Stomach (tissue), 4 donors: ENCODE measurements at regions not wholly inside any gene's neighbourhood (a gene's known extent, or its start where the extent isn't known, plus 50 kb on each side); places are given as distances from the start of the nearest gene placed in this dataset.

Experiments used
- EP300 ChIP-seq: sonication (generic); formaldehyde crosslinking; IDR thresholded peaks from one replicate; pipeline ENCODE4 v1.6.1; 2017; ENCODE audit warnings: antibody characterized with exemption
- POLR2A ChIP-seq, 4 donors: fragments of 450-650 bp; IDR thresholded peaks; one replicate each; pipeline ENCODE4 v1.6.1; 2016; ENCODE audit warnings: antibody characterized with exemption in 4 of 4, control low read depth in 2 of 4, mild to moderate bottlenecking in 1 of 4, moderate library complexity in 1 of 4
- POLR2AphosphoS5 ChIP-seq, 3 donors: sonication (generic); formaldehyde crosslinking; IDR thresholded peaks; one replicate each; pipeline ENCODE4 v1.6.1; 2016; ENCODE audit warnings: antibody characterized with exemption in 3 of 3
- TF ChIP-seq, protein P1 (sequence below), 7 experiments: fragments of 450-650 bp in 4 of 7; fragments of 200-600 bp in 3 of 7; sonication (generic) in 3 of 7; IDR thresholded peaks; one replicate each; pipeline ENCODE4 v1.5.1; 2016 to 2019; ENCODE audit warnings: antibody characterized with exemption in 7 of 7, control low read depth in 2 of 7, mild to moderate bottlenecking in 1 of 7

DNA sequence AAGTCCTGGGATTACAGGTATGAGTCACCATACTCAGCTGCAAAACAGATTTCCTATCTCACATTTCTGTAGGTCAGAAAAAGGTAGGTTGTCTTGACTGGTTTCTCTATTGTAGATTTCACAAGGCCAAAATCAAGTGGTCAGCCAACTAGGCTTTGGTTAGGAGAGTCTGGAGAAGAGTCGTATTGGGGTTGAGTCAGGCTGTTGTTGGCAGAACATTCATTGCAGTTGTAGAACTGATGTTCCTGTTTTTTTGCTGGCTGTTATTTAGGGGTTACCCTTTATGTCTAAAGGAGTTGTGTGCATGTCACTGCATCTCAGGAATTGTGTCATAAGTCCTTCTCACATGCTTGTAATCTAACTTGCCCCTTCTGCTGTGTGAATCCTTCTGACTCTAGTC is 814.2 kb upstream of the GRAMD2B start:
- TF ChIP-seq POLR2AphosphoS5 (IDR thresholded peaks at IDR 0.05) (no peak), POLR2A (IDR thresholded peaks at IDR 0.05) (no peak), EP300 (no peak)
- TF ChIP-seq, protein P1, sequence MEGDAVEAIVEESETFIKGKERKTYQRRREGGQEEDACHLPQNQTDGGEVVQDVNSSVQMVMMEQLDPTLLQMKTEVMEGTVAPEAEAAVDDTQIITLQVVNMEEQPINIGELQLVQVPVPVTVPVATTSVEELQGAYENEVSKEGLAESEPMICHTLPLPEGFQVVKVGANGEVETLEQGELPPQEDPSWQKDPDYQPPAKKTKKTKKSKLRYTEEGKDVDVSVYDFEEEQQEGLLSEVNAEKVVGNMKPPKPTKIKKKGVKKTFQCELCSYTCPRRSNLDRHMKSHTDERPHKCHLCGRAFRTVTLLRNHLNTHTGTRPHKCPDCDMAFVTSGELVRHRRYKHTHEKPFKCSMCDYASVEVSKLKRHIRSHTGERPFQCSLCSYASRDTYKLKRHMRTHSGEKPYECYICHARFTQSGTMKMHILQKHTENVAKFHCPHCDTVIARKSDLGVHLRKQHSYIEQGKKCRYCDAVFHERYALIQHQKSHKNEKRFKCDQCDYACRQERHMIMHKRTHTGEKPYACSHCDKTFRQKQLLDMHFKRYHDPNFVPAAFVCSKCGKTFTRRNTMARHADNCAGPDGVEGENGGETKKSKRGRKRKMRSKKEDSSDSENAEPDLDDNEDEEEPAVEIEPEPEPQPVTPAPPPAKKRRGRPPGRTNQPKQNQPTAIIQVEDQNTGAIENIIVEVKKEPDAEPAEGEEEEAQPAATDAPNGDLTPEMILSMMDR (IDR thresholded peaks at IDR 0.05) = no peak
